ENCODE measurements at regions not wholly inside any gene's neighbourhood (a gene's known extent, or its start where the extent isn't known, plus 50 kb on each side); places are given as distances from the start of the nearest gene placed in this dataset.
"Not testable (repeated sequence)": the region's sequence is repeated elsewhere in the genome, so short reads cannot be mapped to it uniquely, and the experiment has no call there.

DNA sequence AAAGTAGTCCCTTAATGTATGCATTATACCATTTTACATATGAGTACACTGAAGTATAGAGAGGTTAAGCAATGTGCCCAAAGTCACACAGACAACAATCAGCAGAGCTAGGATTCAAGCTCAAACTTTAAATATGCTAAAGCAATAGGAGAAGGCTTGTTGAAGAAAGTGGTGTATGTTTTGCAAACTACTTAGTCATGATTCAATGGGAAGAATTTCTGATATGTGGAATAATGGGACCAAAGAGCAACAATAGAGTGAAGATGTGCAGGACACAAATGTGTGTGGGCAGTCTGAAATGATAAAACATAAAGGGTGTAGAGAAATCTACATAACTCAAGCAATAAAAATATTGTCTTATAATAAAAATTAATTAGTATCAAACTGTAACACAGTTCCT, 109.0 kb upstream of the ARSJ start:
- no peak for DNase-seq

DNA sequence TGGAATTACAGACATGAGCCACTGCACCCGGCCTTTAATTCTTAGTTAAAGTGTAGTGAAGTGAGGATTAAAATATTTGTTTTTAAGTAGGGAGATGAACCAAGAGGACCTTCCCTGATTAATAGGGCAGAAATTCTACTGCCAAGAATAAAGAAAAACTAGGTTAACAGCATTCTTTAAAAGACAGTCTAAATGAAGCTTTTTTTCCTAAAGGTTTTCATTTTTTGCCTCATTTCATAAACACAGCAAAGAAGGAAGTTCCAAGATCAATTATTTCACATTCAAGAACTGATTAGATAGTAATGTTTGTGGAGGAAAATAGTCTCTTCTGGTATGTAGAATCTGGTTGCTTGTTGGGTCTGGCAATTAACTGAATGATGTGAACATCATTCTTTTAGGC, 112.1 kb upstream of the ARSJ start:
- no peak for DNase-seq

GRCh38 chr4:114093221-114093715, 113.8 kb upstream of the ARSJ start:
- no peak for DNase-seq

DNA sequence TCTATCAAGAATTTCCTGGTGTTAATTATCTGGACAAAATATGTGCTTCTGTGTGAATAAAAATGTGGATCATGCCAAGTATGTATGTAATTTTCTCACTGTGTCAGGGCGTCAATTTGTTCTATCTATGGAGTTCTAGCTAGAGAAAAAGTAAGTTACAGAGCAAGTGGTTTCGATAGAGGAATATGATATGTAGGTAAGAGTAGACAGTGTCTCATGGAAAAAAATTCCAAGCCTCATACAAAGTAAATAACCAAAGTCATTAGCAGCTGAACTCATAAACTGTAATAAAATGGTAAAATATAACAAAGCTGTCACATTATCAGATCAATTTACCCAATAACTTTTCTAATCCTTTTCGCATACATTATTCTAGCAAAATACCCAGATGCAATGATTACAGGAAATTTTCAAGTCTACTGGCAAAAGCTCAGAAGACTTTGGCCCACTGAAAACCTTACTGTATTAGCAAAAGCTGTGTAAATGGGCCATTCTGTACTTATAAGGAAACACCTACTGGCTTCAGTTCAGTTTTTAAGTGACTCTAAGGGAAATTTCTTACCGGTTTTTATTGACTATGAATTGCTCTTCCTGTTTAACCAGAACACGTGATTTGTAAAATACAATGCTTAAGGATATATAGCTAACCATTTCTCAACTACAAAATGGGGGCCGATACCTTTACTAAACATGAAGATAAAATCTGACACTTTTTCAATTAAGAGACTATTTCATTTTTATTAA, 121.0 kb upstream of the ARSJ start:
- no peak for DNase-seq

DNA sequence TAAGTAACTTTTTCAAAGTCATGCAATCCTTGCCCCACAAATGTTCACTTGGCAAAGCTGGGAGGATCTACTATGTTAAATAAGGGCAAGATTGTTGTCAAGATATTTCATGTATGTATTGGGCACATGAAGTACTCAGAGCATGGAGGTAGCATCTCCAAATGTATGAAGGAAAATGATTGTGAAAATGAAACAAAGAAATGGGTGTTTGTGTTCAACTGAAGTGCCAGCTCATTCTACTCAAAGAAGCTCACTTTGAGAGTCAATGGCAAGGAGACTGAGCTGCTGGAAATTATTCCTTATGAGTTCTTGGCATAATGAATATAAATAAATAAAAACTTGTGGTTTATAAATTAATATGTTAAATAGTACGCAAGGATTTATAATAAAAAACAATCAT, 124.5 kb upstream of the ARSJ start:
- no peak for DNase-seq

DNA sequence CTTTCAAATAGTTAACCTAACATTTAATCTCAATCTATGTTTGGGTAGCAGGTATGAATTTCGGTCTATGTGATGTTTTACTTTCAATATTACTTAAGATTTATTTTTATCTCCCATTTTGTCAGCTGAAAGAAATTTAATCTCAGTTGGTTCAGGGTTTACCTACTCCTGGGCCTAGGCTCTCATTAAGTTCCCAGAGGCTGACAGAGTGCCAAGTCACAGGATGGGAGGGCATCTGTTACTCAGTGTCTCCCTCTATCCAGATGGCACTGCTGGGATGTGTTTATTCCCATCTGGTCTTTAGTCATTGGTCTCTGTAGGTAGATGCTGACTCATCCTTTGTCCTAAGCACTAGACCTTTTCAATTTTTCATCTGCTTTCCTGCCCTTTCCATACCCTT, 129.4 kb upstream of the ARSJ start:
- no peak for DNase-seq

DNA sequence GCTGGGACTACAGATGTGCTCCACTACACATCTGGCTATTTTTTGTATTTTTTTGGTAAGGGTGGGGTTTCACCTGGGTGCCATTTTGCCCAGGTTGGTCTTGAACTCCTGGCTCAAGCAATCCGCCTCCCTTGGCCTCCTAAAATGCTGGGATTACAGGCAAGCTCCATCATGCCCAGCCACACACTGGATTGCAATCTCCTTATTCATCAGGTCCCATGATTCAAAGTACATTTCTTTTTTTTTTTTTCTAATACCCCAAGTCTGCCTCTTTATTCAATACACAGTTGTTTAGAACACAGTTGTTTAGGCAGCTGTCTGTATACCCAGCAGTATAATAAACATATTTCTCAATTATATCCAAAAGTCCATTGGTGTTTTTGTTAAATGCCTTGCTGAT, 130.3 kb upstream of the ARSJ start:
- DNase-seq: no peak

GRCh38 chr4:114115526-114115925, 136.1 kb upstream of the ARSJ start:
- DNase-seq: no peak

DNA sequence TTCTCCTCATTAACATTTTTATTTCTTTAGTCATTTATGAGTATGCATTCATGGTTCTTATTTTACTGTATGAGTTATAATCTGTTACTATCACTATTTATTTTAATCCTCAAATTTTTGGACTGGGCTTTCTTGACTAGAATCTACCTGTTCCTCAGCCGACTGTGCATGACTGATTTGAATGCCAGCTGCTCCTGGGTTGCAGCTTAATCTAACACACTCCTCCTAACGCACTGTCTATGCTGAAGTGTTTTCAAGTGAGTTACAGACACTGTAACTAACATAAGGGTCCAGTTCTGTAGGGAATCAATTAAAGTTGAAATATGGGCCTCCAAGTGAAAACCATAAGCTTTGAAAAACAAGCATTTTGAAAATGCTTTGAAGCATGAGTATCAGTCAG, 137.4 kb upstream of the ARSJ start:
- peak; percentile 2 for DNase-seq

DNA sequence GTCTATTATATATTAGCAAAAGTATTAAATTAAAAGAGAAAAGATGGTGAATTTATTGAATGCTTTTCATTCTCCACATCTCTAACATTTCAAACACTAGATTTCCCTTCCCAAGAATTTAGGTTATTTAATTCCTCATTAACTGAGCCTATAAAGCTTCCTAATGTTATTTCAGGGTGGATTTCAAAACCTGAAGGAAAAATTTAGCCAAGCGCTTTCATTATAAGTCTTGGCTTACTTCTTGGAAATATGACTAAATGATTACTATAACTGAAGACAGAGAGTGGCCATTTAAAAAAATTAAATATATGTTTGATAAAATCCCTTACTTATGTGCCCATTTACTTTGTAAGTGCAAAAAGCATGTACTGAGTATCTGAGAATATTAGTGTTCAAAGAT, 141.8 kb upstream of the ARSJ start:
- DNase-seq: no peak

DNA sequence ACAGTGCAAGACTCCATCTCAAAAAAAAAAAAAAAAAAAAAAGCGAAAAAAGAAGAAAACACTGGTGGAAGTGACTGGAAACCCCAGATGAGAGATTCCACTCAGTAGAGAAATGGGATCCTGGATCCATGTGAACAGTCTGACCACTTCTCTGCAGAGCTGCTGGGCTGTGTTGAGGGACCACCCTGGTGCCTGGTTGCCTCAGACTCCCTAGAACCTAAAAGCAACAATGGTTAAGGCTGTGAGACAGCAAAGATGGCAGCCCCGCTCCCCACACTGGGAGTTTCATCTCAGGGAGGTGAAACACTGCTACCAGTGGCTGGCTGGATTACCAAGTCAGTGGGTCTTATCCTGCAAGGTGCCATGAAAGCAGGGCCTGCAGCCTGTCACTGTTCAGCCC, 152.8 kb upstream of the ARSJ start:
- no peak for DNase-seq

DNA sequence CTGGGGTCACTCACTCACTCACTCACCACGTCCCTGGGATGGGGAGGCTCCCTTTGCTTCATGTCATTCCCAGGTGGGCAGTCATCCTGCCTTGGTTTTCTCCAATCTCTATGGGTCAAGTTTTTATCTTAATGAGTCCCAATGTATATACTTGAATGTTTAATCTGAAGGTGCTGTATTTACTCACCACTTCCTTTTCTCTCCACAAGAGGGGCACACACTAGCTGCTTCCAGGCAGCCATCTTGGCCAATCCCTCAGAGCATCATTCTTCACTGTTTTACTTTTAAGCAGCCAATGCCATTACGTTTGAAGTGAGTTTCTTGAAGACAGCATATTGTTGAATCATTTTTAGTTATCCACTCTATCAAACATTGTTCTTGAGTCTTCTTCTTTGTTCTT, 153.4 kb upstream of the ARSJ start:
- no peak for DNase-seq

- DNase-seq: no peak
Observed at GRCh38 chr4:114136069-114136468, 156.6 kb upstream of the ARSJ start.

DNA sequence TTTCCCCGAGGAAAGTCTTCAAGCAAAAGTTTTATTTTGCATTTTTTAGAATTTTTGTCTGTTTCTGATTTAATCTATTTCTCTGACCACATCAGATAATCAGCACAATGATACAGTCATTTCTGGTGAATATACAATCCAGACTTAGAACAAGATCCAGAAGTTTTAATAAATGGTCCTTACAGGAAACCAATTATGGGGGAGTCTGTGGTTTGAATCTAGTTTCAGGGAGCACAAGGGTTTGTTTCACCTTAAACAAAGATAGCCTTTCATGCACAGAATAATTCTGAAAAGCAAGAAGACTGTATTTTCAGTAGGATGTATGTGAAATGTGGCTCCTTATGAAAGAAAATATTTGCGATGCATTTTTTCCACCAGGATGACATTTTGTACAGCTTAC, 158.5 kb upstream of the ARSJ start:
- no peak for DNase-seq

- DNase-seq: no peak
Observed at GRCh38 chr4:114146947-114147618, 167.6 kb upstream of the ARSJ start.

DNA sequence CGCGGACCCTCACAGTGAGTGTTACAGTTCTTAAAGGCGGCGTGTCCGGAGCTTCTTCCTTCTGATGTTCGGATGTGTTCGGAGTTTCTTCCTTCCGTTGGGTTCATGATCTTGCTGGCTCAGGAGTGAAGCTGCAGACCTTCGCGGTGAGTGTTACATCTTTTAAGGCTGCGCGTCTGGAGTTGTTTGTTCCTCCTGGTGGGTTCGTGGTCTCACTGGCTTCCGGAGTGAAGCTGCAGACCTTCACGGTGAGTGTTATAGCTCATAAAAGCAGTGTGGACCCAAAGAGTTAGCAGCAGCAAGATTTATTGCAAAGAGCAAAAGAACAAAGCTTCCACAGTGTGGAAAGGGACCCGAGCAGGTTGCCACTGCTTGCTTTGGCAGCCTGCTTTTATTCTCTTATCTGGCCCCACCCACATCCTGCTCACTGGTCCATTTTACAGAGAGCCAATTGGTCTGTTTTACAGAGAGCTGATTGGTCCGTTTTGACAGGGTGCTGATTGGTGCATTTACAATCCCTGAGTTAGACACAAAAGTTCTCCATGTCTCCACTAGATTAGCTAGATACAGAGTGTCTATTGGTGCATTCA, 168.3 kb upstream of the ARSJ start:
- DNase-seq: not testable (repeated sequence)

DNA sequence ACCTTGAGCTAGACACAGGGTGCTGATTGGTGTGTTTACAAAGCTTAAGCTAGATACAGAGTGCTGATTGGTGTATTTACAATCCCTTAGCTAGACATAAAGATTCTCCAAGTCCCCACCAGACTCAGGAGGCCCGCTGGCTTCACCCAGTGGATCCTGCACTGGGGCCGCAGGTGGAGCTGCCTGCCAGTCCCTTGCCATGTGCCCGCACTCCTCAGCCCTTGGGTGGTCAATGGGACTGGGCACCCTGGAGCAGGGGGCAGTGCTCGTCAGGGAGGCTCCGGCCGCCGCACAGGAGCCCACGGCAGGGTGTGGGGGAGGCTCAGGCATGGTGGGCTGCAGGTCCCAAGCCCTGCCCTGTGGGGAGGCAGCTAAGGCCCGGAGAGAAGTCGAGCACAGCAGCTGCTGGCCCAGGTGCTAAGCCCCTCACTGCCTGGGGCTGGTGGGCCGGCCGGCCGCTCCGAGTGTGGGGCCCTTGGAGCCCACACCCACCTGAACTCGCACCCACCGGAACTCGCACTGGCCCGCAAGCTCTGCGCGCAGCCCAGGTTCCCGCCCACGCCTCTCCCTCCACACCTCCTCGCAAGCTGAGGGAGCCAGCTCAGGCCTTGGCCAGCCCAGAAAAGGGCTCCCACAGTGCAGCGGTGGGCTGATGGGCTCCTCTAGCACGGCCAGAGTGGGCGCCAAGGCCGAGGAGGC, 169.1 kb upstream of the ARSJ start:
- not testable (repeated sequence) for DNase-seq

DNA sequence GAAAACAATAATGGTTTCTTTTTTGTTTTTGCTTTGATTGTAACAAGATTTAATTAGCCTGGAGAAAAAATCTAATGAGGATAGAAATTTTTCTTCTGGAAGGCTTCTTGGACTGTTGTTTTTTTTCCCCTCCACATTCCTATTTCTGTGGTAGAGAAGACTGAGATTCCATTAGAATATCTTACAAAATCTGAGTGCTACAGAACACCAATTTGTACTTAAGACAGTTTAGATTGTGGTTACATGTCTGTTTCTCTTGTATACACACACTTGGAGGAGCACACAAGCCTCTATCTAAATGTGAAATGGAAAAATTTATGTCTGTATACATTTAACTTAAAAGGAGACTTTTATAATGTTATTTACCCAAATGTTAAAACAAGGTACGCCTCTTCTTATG, 176.9 kb upstream of the ARSJ start:
- DNase-seq: no peak

- no peak for DNase-seq
Observed at GRCh38 chr4:114161809-114162208, 182.4 kb upstream of the ARSJ start.

DNA sequence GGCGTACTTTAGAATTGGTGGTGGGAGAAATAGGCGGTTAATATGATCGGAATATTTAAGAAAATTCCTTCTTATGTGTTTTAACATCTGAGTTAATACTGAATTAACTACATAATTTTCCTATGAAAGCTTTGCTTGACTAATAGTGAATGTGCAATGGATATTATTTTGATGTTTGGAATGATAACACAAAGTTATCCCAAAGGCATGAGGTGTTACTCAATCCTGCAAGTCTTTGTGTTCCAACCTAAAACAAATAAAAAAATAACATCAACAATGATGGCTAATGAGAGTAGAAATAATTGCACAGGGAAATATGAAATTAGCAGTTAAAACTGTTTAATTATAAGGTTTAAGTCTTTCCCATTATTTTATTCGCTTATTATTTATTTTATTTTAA, 183.6 kb upstream of the ARSJ start:
- no peak for DNase-seq

- DNase-seq: no peak
Observed at GRCh38 chr4:114173968-114174367, 194.5 kb upstream of the ARSJ start.

DNA sequence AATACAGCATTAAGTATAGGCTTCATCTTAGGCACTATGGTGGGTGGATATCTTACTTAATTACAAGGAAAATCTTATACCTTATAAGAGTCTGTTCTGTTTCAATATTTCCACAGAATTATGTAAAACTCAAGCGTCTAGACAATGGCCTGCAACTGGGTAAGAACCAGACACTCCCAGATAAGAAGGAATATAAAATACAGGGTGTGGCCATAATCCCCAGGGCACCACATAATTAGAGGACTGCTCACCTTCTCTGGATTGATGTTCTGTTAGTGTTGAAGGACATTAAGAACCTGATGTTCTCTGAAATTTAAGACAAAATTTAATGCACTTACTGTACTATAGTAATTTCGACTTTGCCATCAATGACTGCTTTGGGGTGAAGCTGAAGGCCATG, 198.2 kb upstream of the ARSJ start:
- no peak for DNase-seq

DNA sequence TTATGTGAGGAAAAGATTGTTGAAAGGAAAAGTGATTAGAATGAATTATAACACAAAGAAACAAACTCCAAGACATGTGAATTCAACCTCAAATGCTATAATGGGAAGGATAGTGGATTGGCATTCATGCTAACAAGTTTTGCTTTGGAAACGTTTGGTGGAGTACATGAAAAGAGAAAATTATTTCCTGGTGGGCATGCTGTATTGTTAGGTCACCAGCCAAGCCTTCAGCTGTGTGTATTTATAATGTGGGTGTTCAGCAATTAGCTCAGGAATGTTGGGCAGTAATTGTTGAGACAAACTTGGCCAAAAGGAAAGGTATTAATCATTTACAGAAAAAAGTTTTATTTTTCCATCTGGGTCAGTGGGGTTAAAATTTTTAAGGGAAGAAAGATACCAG, 198.9 kb upstream of the ARSJ start:
- no peak for DNase-seq

DNA sequence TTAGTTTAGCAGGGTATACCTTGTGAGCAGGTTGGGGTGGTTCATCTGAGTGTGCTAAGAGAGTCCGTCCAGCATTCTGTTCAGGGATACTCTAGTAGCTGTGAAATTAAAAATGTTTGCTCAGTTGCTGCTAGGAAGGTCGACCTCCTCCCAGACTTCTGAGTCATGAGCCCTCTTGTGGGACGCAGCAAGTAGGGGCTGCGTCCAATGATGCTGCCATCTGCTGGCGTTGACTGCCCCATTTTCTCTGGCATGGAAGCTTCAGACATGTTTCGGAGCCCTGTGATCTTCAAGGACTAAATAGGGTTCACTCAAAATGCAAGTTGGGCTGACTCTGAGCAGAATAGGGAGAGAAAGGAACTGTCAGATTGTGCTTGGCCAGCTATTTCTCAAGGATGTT, 201.0 kb upstream of the ARSJ start:
- no peak for DNase-seq
